Sigmoid colon (tissue), 6 donors: ENCODE measurements at regions not wholly inside any gene's neighbourhood (a gene's known extent, or its start where the extent isn't known, plus 50 kb on each side); places are given as distances from the start of the nearest gene placed in this dataset.

ENCODE experiments used
- DNase-seq: peaks from one replicate; pipeline ENCODE4 v3.0.0-alpha.2; 2019
- H3K27ac ChIP-seq, 4 donors: fragments of 200-600 bp; sonication (generic); one replicate each; pipeline ENCODE4 v1.5.1; 2016 to 2019; ENCODE audit warnings: mild to moderate bottlenecking in 1 of 4
- H3K27me3 ChIP-seq, 3 donors: fragments of 200-600 bp; sonication (generic); one replicate each; pipeline ENCODE4 v1.5.1; 2019; ENCODE audit warnings: mild to moderate bottlenecking in 1 of 3
- H3K36me3 ChIP-seq, 4 donors: fragments of 200-600 bp; sonication (generic); one replicate each; pipeline ENCODE4 v1.5.1; 2016 to 2019
- H3K4me1 ChIP-seq, 4 donors: fragments of 200-600 bp; sonication (generic); one replicate each; pipeline ENCODE4 v1.5.1; 2017 to 2019
- H3K4me3 ChIP-seq, 4 donors: fragments of 200-600 bp; sonication (generic); one replicate each; pipeline ENCODE4 v1.5.1; 2017 to 2019; ENCODE audit warnings: mild to moderate bottlenecking in 2 of 4, moderate library complexity in 1 of 4
- H3K9me3 ChIP-seq, 4 donors: fragments of 200-600 bp in 3 of 4; sonication (generic) in 3 of 4; one replicate each; pipeline versions ENCODE4 v1.5.1 to v1.6.1; 2013 to 2019
- CTCF ChIP-seq, 4 experiments: fragments of 450-650 bp in 3 of 4; fragments of 200-600 bp in 1 of 4; IDR thresholded peaks; one replicate each; pipeline ENCODE4 v1.5.1; 2016 to 2019; ENCODE audit warnings: antibody characterized with exemption in 4 of 4, mild to moderate bottlenecking in 3 of 4, moderate library complexity in 2 of 4
- EP300 ChIP-seq, 4 donors: sonication (generic); formaldehyde crosslinking; IDR thresholded peaks; one replicate each; pipeline ENCODE4 v1.6.1; 2017; ENCODE audit warnings: antibody characterized with exemption in 4 of 4
- POLR2A ChIP-seq, 2 donors: fragments of 450-650 bp; IDR thresholded peaks; one replicate each; pipeline ENCODE4 v1.6.1; 2016; ENCODE audit warnings: antibody characterized with exemption in 2 of 2, mild to moderate bottlenecking in 2 of 2, moderate library complexity in 2 of 2
- POLR2AphosphoS5 ChIP-seq, 4 donors: sonication (generic); formaldehyde crosslinking; IDR thresholded peaks; one replicate each; pipeline ENCODE4 v1.6.1; 2017; ENCODE audit warnings: antibody characterized with exemption in 4 of 4
- WGBS, 2 donors: extraction: QIAGEN DNeasy Blood & Tissue Kit; methylation state at CpG; one replicate each; pipeline ENCODE4 v1.1.7; 2013; 5-methylcytosine and 5-hydroxymethylcytosine counted together
- intact Hi-C: fragments of 100-400 bp; cut with DNase I; formaldehyde crosslinking; loops from one replicate; pipeline ENCODE4 v1.15.1; 2023
- donor health status: healthy with polysubstance abuse.
- donor health status: healthy.

DNA sequence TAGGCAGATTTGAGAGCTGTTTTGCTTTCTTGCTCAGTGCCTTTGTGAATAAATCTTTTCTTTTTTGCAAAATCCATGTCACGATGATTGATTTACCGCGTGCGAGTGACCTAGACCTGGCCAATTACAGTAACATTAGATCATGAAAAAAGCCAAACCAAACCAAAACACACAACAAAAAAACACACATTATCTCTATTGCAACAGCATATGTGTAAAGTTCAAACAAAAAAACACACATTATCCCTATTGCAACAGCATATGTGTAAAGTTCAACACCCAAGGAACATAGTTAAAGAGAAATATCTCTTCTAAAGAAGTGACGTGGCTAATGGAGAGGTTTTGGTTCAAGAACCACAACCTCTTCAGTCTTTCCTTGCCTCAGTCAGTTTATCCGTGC, 342.6 kb upstream of the NRG3 start:
- no peaks in the 10 kb centered on the region for H3K36me3 ChIP-seq
- no peak overlapping the region for H3K4me3 ChIP-seq
- intact Hi-C loops: no loop called here
- WGBS, 2 donors: 88 to 89% methylated on average over 6 of the region's 6 CpGs
- no peaks in the 10 kb centered on the region for H3K27me3 ChIP-seq
- DNase-seq: no peak
- peaks cover 0 to 4% (median 0%) of the 10 kb centered on the region in 4 donors for H3K9me3 ChIP-seq
- no peaks in the 10 kb centered on the region for H3K4me1 ChIP-seq
- no peak overlapping the region for H3K27ac ChIP-seq
- TF ChIP-seq POLR2AphosphoS5 (IDR thresholded peaks at IDR 0.05): no peak
- TF ChIP-seq EP300 (IDR thresholded peaks at IDR 0.05): no peak
- no peak for TF ChIP-seq CTCF (IDR thresholded peaks at IDR 0.05)
- no peak for TF ChIP-seq POLR2A (IDR thresholded peaks at IDR 0.05)

DNA sequence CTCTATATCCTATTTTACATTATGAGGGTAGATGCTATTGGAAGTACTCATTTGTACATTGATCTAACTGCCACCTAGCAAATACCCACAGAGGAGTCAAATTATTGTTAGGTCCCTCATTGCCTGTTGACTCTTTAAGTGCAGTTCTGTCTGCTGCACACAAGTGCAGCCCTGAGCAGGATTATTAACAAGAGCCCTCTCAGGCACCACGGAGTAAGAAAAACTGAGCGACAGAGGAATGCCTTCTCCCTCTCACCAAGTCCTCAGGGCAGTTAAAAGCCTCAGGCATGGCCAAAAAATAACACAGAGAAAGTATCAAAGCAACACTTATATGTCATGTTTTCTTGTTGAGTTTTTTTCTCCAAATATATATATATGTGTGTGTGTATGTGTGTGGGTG, 340.0 kb upstream of the NRG3 start:
- intact Hi-C loops: no loop called here
- Histone ChIP-seq H3K36me3 (no peaks in the 10 kb centered on the region), H3K9me3 (peaks cover 0 to 4% (median 0%) of the 10 kb centered on the region in 4 donors), H3K27me3 (no peaks in the 10 kb centered on the region), H3K4me3 (no peak overlapping the region), H3K4me1 (no peaks in the 10 kb centered on the region), H3K27ac (no peak overlapping the region)
- DNase-seq: no peak
- 75 to 80% methylated on average over 2 of the region's 2 CpGs for WGBS, 2 donors
- TF ChIP-seq EP300 (IDR thresholded peaks at IDR 0.05) (no peak), POLR2AphosphoS5 (IDR thresholded peaks at IDR 0.05) (no peak), CTCF (IDR thresholded peaks at IDR 0.05) (no peak)

GRCh38 chr10:81541517-81541916, 333.5 kb upstream of the NRG3 start:
- H3K27ac ChIP-seq: no peak overlapping the region
- peaks cover 0 to 2% (median 0%) of the 10 kb centered on the region in 4 donors for H3K9me3 ChIP-seq
- TF ChIP-seq CTCF (IDR thresholded peaks at IDR 0.05) (no peak), POLR2AphosphoS5 (IDR thresholded peaks at IDR 0.05) (no peak), POLR2A (IDR thresholded peaks at IDR 0.05) (no peak), EP300 (IDR thresholded peaks at IDR 0.05) (no peak)
- H3K4me1 ChIP-seq: no peaks in the 10 kb centered on the region
- no peaks in the 10 kb centered on the region for H3K27me3 ChIP-seq
- no peak for DNase-seq
- intact Hi-C loops: no loop called here
- H3K4me3 ChIP-seq: no peak overlapping the region
- H3K36me3 ChIP-seq: no peaks in the 10 kb centered on the region

DNA sequence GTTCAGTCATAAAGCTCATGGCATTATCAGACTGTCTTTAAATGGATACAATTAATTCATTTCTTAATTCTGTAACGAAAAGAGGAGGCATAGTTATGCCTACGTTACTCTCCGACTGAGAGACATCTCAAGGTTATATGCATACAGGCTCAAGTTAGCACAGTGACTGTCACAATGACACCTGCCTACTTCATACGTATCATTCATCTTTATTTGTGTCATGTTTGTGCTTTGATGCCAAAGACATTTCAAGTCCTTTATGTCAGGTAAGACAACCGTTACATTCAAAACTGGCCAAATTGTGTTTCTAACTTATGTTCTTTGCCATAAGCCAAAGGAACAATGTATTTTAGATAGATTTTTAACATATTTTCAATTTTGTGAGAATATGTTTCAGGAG, 328.8 kb upstream of the NRG3 start:
- Histone ChIP-seq H3K36me3 (no peaks in the 10 kb centered on the region), H3K27ac (no peak overlapping the region), H3K9me3 (peaks cover 0 to 2% (median 0%) of the 10 kb centered on the region in 4 donors), H3K4me3 (no peak overlapping the region), H3K4me1 (no peaks in the 10 kb centered on the region), H3K27me3 (no peaks in the 10 kb centered on the region)
- intact Hi-C loops: no loop called here
- no peak for DNase-seq
- WGBS, 2 donors: 77 to 84% methylated on average over 5 of the region's 5 CpGs
- TF ChIP-seq EP300 (IDR thresholded peaks at IDR 0.05) (no peak), POLR2AphosphoS5 (IDR thresholded peaks at IDR 0.05) (no peak), POLR2A (IDR thresholded peaks at IDR 0.05) (no peak), CTCF (IDR thresholded peaks at IDR 0.05) (no peak)

DNA sequence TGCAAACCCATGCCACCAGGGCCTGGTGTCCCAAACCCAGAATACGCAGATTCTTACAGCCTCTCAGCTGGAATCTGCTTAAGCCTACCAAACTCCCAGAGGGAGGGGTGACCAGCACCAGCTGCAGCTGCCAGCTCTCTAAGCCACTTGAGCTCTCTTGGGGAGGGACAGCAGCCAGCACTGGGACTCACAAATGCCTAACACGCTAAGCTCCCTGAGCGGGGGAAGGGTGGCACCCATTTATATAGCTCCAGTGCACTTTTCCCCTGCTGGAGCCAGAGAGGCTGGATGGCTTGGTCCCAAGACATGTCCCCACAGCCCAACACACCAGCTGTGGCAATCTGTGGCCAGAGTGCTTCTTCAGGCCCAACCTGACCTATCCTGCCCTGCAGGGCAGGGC, 326.8 kb upstream of the NRG3 start:
- H3K27me3 ChIP-seq: no peaks in the 10 kb centered on the region
- peaks cover 0 to 5% (median 0%) of the 10 kb centered on the region in 4 donors for H3K9me3 ChIP-seq
- H3K4me3 ChIP-seq: no peak overlapping the region
- H3K36me3 ChIP-seq: no peaks in the 10 kb centered on the region
- TF ChIP-seq CTCF (IDR thresholded peaks at IDR 0.05): no peak
- TF ChIP-seq POLR2AphosphoS5 (IDR thresholded peaks at IDR 0.05): no peak
- TF ChIP-seq POLR2A (IDR thresholded peaks at IDR 0.05): no peak
- no peak for TF ChIP-seq EP300 (IDR thresholded peaks at IDR 0.05)
- 85 to 88% methylated on average over 3 of the region's 3 CpGs for WGBS, 2 donors
- no peak for DNase-seq
- no peaks in the 10 kb centered on the region for H3K4me1 ChIP-seq
- intact Hi-C loops: no loop called here
- no peak overlapping the region for H3K27ac ChIP-seq
